ENCODE measurements at regions not wholly inside any gene's neighbourhood (a gene's known extent, or its start where the extent isn't known, plus 50 kb on each side); places are given as distances from the start of the nearest gene placed in this dataset.
"Not testable (repeated sequence)": the region's sequence is repeated elsewhere in the genome, so short reads cannot be mapped to it uniquely, and the experiment has no call there.

DNA sequence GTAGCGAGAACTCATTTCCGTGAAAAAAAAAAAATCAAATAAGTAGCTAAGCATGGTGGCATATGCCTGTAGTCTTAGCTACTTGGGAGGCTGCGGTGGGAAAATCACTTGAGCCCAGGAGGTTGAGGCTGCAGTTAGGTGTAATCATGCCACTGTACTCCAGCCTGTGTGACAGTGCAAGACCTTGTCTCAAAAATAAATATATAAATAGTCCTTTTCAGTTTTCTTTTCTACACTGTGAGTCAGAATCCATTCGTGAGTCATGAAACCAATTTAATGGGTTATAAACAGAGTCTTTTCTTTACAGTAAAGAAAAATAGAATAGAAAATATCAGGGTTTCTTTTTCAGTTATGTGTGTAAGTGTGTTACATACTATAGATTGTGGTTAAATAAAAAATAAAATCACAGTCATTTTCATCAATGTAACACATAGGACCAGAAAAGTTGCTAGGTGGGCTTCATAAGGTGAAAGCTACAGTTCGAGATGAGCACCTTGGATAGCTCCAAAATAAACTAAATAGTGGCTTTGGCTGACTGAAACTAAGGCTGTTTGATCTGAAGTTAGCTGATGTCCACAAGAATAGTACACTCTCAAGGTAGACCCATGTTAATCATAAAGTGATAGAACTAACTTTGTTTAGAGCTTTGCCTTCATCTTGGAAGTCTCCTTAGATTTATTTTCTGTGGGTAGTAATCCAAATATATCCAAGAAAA lies 781.1 kb downstream of the GATA3 start:
- no peak overlapping the region for H3K4me3 ChIP-seq (ENCODE audit: low read length)
- TF ChIP-seq, protein P1, sequence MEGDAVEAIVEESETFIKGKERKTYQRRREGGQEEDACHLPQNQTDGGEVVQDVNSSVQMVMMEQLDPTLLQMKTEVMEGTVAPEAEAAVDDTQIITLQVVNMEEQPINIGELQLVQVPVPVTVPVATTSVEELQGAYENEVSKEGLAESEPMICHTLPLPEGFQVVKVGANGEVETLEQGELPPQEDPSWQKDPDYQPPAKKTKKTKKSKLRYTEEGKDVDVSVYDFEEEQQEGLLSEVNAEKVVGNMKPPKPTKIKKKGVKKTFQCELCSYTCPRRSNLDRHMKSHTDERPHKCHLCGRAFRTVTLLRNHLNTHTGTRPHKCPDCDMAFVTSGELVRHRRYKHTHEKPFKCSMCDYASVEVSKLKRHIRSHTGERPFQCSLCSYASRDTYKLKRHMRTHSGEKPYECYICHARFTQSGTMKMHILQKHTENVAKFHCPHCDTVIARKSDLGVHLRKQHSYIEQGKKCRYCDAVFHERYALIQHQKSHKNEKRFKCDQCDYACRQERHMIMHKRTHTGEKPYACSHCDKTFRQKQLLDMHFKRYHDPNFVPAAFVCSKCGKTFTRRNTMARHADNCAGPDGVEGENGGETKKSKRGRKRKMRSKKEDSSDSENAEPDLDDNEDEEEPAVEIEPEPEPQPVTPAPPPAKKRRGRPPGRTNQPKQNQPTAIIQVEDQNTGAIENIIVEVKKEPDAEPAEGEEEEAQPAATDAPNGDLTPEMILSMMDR (conservative IDR thresholded peaks at IDR 0.05; ENCODE audit: low read length): no peak
- DNase-seq (ENCODE audit: low read depth): no peak

DNA sequence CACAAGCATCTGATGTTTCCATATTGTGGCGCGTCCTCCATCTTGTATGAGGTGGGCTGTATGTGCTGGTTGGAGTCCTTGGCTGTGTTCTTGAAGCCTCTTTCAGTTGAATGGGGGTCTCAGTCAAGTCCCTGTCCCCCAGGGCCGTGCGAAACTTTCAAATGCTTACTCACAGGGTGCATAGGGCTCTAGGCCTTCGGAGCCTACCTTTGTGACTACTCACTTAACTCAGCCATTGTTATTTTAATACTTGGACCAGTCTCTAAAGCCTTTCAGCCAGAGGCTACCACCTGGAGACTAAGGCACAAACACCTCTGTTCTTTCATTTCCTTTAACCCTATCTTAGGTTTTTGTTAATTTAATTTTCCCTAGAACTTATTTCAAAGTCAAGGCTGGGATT lies 785.9 kb downstream of the GATA3 start:
- H3K4me3 ChIP-seq (ENCODE audit: low read length): no peak overlapping the region
- TF ChIP-seq, protein P1 (conservative IDR thresholded peaks at IDR 0.05; ENCODE audit: low read length): no peak
- DNase-seq (ENCODE audit: low read depth): no peak

DNA sequence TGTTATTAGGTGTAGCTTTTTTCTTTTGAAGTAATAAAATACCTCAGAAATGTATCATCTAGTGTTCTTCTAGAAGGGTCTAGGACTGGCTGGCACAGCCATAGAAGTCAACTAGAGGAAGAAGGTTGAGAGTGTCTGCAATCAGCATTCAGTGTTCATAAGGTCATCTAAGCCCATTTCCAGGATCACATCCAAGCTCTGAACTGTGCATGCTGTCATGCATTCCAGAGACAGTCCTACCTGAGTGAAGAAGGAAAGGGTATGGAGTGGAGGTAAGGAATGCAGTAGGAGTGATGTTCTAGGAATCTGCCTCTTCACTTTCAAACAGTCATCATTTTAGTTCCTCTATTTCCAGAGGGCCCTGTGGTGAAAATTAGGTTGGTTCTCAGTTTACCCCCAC lies 789.7 kb downstream of the GATA3 start:
- TF ChIP-seq, protein P1 (conservative IDR thresholded peaks at IDR 0.05; ENCODE audit: low read length): no peak
- DNase-seq (ENCODE audit: low read depth): no peak
- H3K4me3 ChIP-seq (ENCODE audit: low read length): no peak overlapping the region

DNA sequence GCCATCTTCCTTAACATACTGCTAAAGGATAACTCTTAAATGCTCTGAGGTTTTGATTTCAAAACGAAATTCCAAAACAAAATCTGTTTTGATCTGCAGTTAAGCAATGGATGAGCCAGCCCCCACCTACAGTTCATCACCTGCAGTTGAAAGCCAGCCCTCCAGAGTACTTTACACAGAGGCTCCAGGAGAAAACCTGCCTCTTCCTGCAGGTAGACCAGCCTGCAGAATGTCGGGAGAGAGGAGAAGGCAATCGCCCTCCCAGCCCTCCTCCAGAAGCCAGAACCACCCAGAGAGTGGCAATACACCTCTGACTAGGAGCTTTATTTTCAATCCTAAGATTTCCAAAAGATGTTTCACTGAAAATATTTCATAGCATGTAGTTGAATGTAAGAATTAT lies 798.1 kb downstream of the GATA3 start:
- H3K4me3 ChIP-seq (ENCODE audit: low read length): no peak overlapping the region
- DNase-seq (ENCODE audit: low read depth): no peak
- TF ChIP-seq, protein P1 (conservative IDR thresholded peaks at IDR 0.05; ENCODE audit: low read length): no peak

DNA sequence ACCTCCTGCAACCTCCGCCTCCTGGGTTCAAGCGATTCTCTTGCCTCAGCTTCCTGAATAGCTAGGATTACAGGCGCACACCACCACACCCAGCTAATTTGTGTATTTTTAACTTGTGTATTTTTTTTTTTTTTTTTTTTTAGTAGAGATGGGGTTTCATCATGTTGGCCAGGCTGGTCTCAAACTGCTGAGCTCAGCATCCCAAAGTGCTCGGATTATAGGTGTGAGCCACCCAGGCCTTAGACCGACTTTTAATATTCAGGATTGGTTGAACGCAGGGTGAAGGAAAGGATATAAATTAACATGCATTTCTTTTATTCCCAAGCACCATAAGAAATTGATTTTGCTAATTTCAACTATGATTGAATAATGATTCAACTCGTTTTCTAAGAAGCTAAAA lies 798.6 kb downstream of the GATA3 start:
- no peak for DNase-seq (ENCODE audit: low read depth)
- no peak overlapping the region for H3K4me3 ChIP-seq (ENCODE audit: low read length)
- TF ChIP-seq, protein P1 (conservative IDR thresholded peaks at IDR 0.05; ENCODE audit: low read length): no peak

DNA sequence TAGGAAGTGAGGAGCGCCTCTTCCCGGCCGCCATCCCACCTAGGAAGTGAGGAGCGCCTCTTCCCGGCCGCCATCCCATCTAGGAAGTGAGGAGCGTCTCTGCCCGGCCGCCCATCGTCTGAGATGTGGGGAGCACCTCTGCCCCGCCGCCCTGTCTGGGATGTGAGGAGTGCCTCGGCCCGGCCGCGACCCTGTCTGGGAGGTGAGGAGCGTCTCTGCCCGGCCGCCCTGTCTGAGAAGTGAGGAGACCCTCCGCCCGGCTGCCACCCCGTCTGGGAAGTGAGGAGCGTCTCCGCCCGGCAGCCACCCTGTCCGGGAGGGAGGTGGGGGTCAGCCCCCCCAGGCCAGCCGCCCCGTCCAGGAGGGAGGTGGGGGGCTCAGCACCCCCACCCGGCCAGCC lies 814.4 kb downstream of the GATA3 start:
- not testable (repeated sequence) for DNase-seq (ENCODE audit: low read depth)

DNA sequence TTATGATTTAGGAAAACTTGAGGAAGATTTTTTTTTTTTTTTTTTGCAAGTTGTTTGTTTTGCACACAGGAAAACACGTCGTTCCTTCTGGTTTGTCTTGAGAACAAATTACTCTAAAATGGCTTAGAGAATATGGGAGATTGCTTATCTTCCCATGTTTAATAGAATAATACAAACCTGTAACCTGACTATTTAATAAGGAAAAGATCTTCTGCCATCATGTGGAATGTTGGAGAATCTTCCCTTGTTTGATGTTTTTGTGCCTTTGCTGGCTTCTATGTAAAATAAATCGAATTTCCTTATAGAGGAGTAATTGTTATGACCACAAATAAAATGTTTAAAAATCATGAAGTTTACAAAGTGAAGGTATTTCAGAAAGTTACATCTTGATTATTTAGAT lies 818.8 kb downstream of the GATA3 start:
- TF ChIP-seq, protein P1 (conservative IDR thresholded peaks at IDR 0.05; ENCODE audit: low read length): no peak
- DNase-seq (ENCODE audit: low read depth): no peak
- H3K4me3 ChIP-seq (ENCODE audit: low read length): no peak overlapping the region

More for the DNA sequence above, 814.4 kb downstream of the GATA3 start:
- not testable (repeated sequence) for H3K4me3 ChIP-seq (ENCODE audit: low read length)

Measured in AG10803 (cell line).